ENCODE measurements at regions not wholly inside any gene's neighbourhood (a gene's known extent, or its start where the extent isn't known, plus 50 kb on each side); places are given as distances from the start of the nearest gene placed in this dataset.

GRCh38 chr2:129771418-129772189 is 207.9 kb upstream of the RAB6C start:
- no peak for TF ChIP-seq CTCF (IDR thresholded peaks at IDR 0.05; ENCODE audit: insufficient read depth, low read length, poor library complexity, severe bottlenecking)
- no peak for TF ChIP-seq EZH2phosphoT487 (conservative IDR thresholded peaks at IDR 0.05; ENCODE audit: low read length)
